ENCODE measurements at regions not wholly inside any gene's neighbourhood (a gene's known extent, or its start where the extent isn't known, plus 50 kb on each side); places are given as distances from the start of the nearest gene placed in this dataset.

DNA sequence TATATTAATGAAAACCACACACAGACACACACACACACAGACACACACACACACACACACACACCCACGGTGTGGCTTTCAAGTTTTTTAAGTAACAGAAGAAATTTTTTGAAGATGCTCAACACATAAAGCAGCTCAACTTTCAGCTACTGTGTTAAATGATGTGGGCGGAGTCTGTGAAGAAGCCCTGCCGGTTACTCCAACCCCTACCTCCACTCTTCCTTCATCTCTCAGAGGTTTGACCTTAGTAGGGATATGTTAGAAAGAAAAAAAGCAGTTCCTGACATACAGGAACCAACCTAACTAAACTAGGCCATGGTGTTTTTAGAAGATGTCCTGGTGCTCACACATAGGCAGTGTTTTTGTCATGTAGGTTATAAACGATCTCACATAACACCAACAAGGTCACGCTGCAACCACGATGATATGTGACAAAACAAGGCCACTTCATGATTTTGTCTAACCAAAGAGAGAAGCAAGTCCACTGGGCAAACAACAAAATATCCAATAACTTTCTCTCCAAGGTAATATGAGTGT lies 112.8 kb downstream of the EMB start (continued):
- TF ChIP-seq ZNF462 (CRISPR knock-in tag; IDR thresholded peaks at IDR 0.05): no peak

DNA sequence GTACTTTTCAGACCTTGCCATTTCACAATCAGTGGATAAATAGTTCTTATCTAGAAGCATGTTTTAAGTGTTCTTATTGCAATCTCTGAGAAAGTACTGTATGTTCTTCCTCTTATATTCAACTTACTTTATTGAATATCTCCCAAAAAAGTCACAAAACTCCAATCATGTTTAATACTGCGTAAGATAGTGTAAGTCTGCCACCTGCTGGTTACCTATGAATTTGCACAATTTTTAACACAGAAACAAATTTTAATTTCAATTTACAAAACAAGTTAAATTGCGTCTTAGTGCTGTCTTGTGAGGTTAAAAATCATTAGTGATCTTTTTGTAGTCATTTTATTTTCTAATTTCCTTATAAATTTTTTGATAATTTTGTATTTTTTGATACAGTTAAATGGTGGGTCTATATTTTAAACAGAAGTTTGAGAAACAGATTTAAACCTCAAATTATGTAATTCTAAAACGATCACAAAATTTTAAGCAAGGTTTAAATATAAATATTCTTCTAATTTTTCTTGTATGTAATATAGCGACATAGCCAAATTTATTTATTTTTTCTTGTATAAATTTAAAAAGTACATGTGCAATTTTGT lies 115.8 kb downstream of the EMB start:
- no peak overlapping the region for H3K27ac Mint-ChIP-seq
- Histone ChIP-seq H2AFZ (no peak overlapping the region), H3K4me2 (no peak overlapping the region), H3K79me2 (replicated peaks; ENCODE audit: insufficient read depth) (no peaks in the 10 kb centered on the region), H3K4me1 (ENCODE audit: insufficient read depth) (no peaks in the 10 kb centered on the region), H4K20me1 (replicated peaks; ENCODE audit: insufficient read depth) (no peaks in the 10 kb centered on the region), H3K27me3 (ENCODE audit: insufficient read depth) (no peaks in the 10 kb centered on the region), H3K9me2 (ENCODE audit: insufficient read depth) (no peaks in the 10 kb centered on the region), H3K4me3 (no peak overlapping the region), H3K36me3 (ENCODE audit: insufficient read depth) (peaks cover 6% of the 10 kb centered on the region; the same call in 1 of the 2 replicates), H3F3A (replicated peaks; ENCODE audit: low read depth) (no peaks in the 10 kb centered on the region), H3K27ac (ENCODE audit: low read depth) (no peak overlapping the region)
- H3K9me3 Mint-ChIP-seq: peaks cover 88% of the 10 kb centered on the region
- no peak for TF ChIP-seq CREB1 (CRISPR knock-in tag; IDR thresholded peaks at IDR 0.05; ENCODE audit: low read depth)
- peak; percentile 40 to 85; a peak in 3 of 4 replicates for TF ChIP-seq CTCF (conservative IDR thresholded peaks at IDR 0.05; ENCODE audit: low read depth in 2 of 2)
- H3K4me1 Mint-ChIP-seq: no peaks in the 10 kb centered on the region
- peaks cover 24% of the 10 kb centered on the region for H3K36me3 Mint-ChIP-seq (ENCODE audit: low read depth)
- peak; percentile 35 for DNase-seq (ENCODE audit: low spot score)
- H3K4me3 Mint-ChIP-seq: no peak overlapping the region
- H3K27me3 Mint-ChIP-seq (ENCODE audit: insufficient read depth, low read depth, poor library complexity): no peaks in the 10 kb centered on the region
- ATAC-seq: no peak

Data from GM23338 (cell line).